WI38 (cell line): ENCODE measurements at regions not wholly inside any gene's neighbourhood (a gene's known extent, or its start where the extent isn't known, plus 50 kb on each side); places are given as distances from the start of the nearest gene placed in this dataset.

Experiments
- H3K4me3 ChIP-seq: 2 replicates; pipeline ENCODE4 v1.5.1; 2011; ENCODE audit warnings: low read depth, mild to moderate bottlenecking, control low read depth, low read length
- TF ChIP-seq, protein P1 (sequence below): IDR thresholded peaks from 2 replicates; pipeline ENCODE4 v1.5.1; 2012; ENCODE audit warnings: low read depth, mild to moderate bottlenecking, control low read depth, low read length

DNA sequence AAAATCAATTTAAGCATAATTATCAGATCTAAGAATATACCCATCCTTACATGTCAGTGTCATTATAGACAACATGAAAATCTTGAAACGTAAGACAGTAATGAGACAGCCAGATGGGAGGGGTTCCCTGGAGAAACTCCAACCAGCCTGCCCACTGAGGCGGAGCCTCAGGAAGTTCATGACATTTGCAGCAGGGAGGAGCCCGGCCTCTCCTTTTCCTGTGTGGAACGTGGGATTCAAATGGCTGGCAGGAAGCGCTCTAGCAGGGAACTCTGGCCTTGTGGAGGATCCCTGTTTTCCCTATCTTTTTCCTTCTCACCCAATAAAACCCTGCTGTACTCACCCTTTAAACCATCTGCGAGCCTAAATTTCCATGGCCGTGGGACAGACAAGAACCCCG is 176.6 kb upstream of the KCNN2 start:
- TF ChIP-seq, protein P1, sequence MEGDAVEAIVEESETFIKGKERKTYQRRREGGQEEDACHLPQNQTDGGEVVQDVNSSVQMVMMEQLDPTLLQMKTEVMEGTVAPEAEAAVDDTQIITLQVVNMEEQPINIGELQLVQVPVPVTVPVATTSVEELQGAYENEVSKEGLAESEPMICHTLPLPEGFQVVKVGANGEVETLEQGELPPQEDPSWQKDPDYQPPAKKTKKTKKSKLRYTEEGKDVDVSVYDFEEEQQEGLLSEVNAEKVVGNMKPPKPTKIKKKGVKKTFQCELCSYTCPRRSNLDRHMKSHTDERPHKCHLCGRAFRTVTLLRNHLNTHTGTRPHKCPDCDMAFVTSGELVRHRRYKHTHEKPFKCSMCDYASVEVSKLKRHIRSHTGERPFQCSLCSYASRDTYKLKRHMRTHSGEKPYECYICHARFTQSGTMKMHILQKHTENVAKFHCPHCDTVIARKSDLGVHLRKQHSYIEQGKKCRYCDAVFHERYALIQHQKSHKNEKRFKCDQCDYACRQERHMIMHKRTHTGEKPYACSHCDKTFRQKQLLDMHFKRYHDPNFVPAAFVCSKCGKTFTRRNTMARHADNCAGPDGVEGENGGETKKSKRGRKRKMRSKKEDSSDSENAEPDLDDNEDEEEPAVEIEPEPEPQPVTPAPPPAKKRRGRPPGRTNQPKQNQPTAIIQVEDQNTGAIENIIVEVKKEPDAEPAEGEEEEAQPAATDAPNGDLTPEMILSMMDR: no peak
- H3K4me3 ChIP-seq: no peak overlapping the region

DNA sequence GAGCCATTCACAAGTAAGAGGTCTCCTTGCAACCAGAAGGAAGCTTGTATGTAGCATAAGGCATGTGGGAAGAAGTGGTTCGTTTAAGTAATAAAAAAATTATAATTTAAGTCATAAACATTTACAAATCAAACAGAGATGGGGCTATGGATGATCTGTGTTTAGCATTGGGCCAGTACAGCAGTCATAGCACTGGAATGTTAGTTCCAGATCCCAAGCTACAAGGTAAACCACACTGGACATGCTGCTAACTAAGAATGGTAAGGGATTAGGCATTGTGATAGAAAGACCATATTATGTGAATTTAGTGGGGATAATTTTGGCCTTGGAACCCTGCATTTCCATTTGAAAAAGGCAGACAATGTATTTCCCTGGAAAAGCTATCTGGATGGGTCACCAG is 170.4 kb upstream of the KCNN2 start:
- H3K4me3 ChIP-seq: no peak overlapping the region
- TF ChIP-seq, protein P1: no peak

DNA sequence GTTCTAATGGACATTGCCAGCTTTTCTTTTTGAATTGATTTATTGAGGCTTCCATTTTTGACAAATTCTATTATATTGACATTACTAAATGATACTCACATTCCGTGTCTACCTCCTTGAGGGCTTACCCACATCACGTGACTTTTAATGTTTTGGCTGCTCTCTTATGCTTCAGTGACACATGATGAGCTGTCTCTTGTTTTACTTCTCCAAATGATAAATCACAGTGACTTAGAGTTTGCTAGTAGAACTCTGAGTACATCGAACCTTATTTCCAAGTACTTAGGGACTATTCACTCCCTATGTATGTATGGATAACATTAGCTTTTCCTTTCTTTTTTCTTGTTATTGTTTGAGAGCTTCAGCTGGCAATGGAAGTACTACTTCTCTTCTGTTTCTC is 169.8 kb upstream of the KCNN2 start:
- H3K4me3 ChIP-seq: no peak overlapping the region
- TF ChIP-seq, protein P1: no peak

DNA sequence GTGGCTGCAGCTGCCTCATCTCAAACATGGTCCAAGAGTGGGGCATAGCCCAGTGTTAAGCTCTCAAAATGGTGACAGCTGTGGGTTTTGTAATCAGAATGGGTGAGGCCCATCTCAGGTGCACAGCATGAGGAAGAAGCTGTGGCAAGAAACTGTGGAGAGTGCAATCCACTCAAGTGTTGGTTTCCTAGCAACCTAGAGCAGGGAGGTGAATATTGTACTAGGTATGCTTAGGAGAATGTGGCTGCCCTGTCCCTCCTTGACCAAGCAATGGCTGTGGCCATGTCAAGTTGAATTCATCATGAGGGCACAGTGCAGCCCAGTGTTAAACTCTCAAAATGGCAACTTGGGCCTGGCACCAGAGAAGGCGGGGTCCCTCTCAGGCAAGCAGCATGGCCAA is 160.5 kb upstream of the KCNN2 start:
- H3K4me3 ChIP-seq: no peak overlapping the region
- TF ChIP-seq, protein P1: no peak

DNA sequence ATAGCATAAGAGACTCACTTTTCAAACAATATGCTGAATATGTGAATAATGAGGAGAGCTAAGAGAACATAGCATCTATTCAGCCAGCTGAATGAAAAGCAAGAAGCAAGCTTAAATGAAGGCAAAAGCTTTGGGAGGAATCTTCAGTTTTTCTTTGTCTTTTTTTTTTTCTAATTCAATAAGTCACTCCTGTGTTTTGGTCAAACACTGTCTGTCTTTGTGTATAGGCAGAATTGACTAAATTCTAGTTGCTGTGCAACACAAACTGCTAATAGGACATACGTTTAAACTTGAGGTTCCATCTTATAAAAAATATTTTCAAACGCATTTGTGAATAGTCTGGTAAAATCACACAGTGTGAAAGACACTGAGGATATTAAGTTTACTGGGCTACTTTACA is 156.9 kb upstream of the KCNN2 start:
- TF ChIP-seq, protein P1: no peak
- no peak overlapping the region for H3K4me3 ChIP-seq

DNA sequence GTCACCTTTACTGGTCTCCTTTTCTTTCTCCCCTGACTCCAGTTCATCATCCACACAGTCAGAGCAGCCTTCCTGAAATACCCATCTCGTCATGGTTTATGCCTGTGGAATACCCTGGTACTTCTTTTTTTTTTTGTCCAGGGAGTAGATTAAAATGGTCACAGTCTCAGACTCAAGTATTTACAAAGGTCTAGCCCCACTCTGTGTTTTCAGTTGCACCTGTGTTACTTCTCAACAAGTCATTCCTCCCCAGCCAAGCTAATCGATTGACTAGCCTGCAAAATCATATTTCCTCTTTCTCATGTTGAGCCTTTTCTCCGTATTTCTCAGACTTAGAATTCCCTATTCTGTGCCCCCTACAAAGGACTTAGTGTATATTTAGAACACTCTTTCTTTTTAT is 155.2 kb upstream of the KCNN2 start:
- no peak overlapping the region for H3K4me3 ChIP-seq
- TF ChIP-seq, protein P1: no peak

DNA sequence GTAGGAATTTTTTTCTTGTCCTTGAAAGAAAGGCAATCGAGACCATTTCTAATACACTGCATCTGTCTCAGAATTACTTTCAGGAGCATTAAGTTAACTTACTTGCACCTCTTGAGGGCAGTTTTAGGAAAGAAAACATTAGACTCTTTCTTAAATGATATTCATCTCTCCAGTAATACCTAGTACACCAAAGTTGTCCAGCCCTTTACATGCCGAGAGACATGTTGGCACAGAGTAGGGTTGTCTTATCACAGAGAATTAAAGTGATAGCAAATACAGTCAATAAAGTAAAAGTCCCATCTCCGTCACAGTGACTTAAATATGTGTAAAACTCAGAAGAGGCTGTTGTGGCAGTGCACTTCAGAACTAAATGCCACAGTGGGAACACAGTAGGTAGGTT is 154.3 kb upstream of the KCNN2 start:
- H3K4me3 ChIP-seq: no peak overlapping the region
- TF ChIP-seq, protein P1: no peak

DNA sequence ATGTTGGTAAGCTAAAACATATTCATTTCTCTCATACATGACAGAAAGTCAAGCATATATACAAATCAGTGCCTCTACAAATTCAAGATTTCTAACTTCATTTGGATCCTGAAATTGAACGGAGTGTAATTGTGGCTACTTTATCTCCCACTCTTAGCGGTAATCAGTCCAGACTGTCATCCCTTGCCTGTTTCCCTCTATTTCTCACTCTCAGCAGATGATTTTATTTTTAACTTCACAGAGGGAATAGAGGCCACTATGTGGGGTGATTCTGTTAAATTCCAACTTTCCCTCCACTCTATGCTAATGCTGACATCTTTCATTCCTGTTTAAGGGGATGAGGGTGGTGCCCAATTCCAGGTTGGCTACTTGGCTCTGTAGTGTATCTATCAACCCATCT is 153.8 kb upstream of the KCNN2 start:
- H3K4me3 ChIP-seq: no peak overlapping the region
- TF ChIP-seq, protein P1: no peak
